LNCAP (cell line): ENCODE measurements at regions not wholly inside any gene's neighbourhood (a gene's known extent, or its start where the extent isn't known, plus 50 kb on each side); places are given as distances from the start of the nearest gene placed in this dataset.

Experiments
- CTCF ChIP-seq: fragments of 450-650 bp; IDR thresholded peaks from 2 replicates; pipeline ENCODE4 v1.5.1; 2017; ENCODE audit warnings: mild to moderate bottlenecking

- TF ChIP-seq CTCF = no peak
Observed at GRCh38 chr6:138643210-138643609, 130.4 kb upstream of the CCDC28A start.

- TF ChIP-seq CTCF = no peak
Observed at GRCh38 chr6:138645976-138646640, 127.5 kb upstream of the CCDC28A start.

- TF ChIP-seq CTCF = no peak
Observed at GRCh38 chr6:138647006-138647405, 126.6 kb upstream of the CCDC28A start.

- TF ChIP-seq CTCF = no peak
Observed at GRCh38 chr6:138648127-138648526, 125.4 kb upstream of the CCDC28A start.

GRCh38 chr6:138651491-138651890, 122.1 kb upstream of the CCDC28A start:
- TF ChIP-seq CTCF = no peak

GRCh38 chr6:138652824-138653223, 120.7 kb upstream of the CCDC28A start:
- no peak for TF ChIP-seq CTCF

- no peak for TF ChIP-seq CTCF
Observed at GRCh38 chr6:138653435-138653834, 120.1 kb upstream of the CCDC28A start.
